Neuronal stem cell (in vitro differentiated cells): ENCODE measurements at regions not wholly inside any gene's neighbourhood (a gene's known extent, or its start where the extent isn't known, plus 50 kb on each side); places are given as distances from the start of the nearest gene placed in this dataset.

Experiments
- DNase-seq: peaks from one replicate; pipeline ENCODE4 v3.0.0-alpha.2; 2013; ENCODE audit warnings: low spot score
- H2AFZ ChIP-seq: one replicate; pipeline ENCODE4 v1.6.1; 2013; ENCODE audit warnings: mild to moderate bottlenecking, low read length, inconsistent platforms
- H2AK5ac ChIP-seq: 2 replicates; pipeline ENCODE4 v1.6.1; 2013; ENCODE audit warnings: low read depth, mild to moderate bottlenecking, inconsistent platforms, low read length, moderate library complexity, mixed read lengths
- H2BK120ac ChIP-seq: 2 replicates; pipeline ENCODE4 v1.6.1; 2013; ENCODE audit warnings: low read depth, mild to moderate bottlenecking, inconsistent platforms, low read length, moderate library complexity, mixed read lengths
- H2BK12ac ChIP-seq: one replicate; pipeline ENCODE4 v1.6.1; 2013; ENCODE audit warnings: low read length, inconsistent platforms
- H2BK15ac ChIP-seq: 2 replicates; pipeline ENCODE4 v1.6.1; 2013; ENCODE audit warnings: mild to moderate bottlenecking, low read length, inconsistent platforms, mixed read lengths
- H2BK5ac ChIP-seq: one replicate; pipeline ENCODE4 v1.6.1; 2013; ENCODE audit warnings: inconsistent platforms, mild to moderate bottlenecking, low read length, moderate library complexity
- H3K14ac ChIP-seq: one replicate; pipeline ENCODE4 v1.6.1; 2013; ENCODE audit warnings: low read length, inconsistent platforms
- H3K18ac ChIP-seq: 2 replicates; pipeline ENCODE4 v1.6.1; 2013; ENCODE audit warnings: low read length, inconsistent platforms
- H3K23ac ChIP-seq: 2 replicates; pipeline ENCODE4 v1.6.1; 2013; ENCODE audit warnings: low read depth, mild to moderate bottlenecking, mixed read lengths, low read length, inconsistent platforms; ENCODE audit not compliant: poor library complexity
- H3K27ac ChIP-seq: replicated peaks from 3 replicates; pipeline ENCODE4 v1.5.1; 2013; ENCODE audit warnings: low read length, inconsistent platforms
- H3K27me3 ChIP-seq, 3 experiments: 2 replicates each; pipeline ENCODE4 v1.6.1; 2013; ENCODE audit warnings: low read length in 3 of 3, mild to moderate bottlenecking in 2 of 3, inconsistent platforms in 1 of 3, low read depth in 1 of 3, mixed read lengths in 1 of 3, moderate library complexity in 1 of 3; ENCODE audit not compliant: control insufficient read depth in 3 of 3, insufficient read depth in 3 of 3
- H3K36me3 ChIP-seq, 2 donors: replicated peaks in 1 of 2; 2 replicates each; pipeline ENCODE4 v1.6.1; 2013; ENCODE audit warnings: low read length in 2 of 2; ENCODE audit not compliant: control insufficient read depth in 2 of 2, insufficient read depth in 2 of 2
- H3K4ac ChIP-seq: 2 replicates; pipeline ENCODE4 v1.6.1; 2013; ENCODE audit warnings: inconsistent platforms, mild to moderate bottlenecking, low read length, moderate library complexity
- H3K4me1 ChIP-seq, 2 donors: 1 replicate in 1 of 2; 2 replicates in 1 of 2; pipeline ENCODE4 v1.6.1; 2013; ENCODE audit warnings: low read length in 2 of 2, low read depth in 1 of 2; ENCODE audit not compliant: control insufficient read depth in 2 of 2, insufficient read depth in 1 of 2
- H3K4me2 ChIP-seq: one replicate; pipeline ENCODE4 v1.6.1; 2013; ENCODE audit warnings: mild to moderate bottlenecking, low read length, inconsistent platforms; ENCODE audit not compliant: insufficient read depth, poor library complexity, severe bottlenecking
- H3K4me3 ChIP-seq, 2 donors: 2 replicates each; pipeline ENCODE4 v1.5.1; 2013; ENCODE audit warnings: low read length in 2 of 2, mild to moderate bottlenecking in 2 of 2, inconsistent platforms in 1 of 2, moderate library complexity in 1 of 2
- H3K79me1 ChIP-seq: one replicate; pipeline ENCODE4 v1.6.1; 2013; ENCODE audit warnings: low read depth, mild to moderate bottlenecking, inconsistent platforms, low read length, moderate library complexity
- H3K9ac ChIP-seq: one replicate; pipeline ENCODE4 v1.6.1; 2013; ENCODE audit warnings: mild to moderate bottlenecking, low read depth, low read length, inconsistent platforms; ENCODE audit not compliant: poor library complexity
- H3K9me3 ChIP-seq, 2 donors: replicated peaks in 1 of 2; 2 replicates each; pipeline versions ENCODE3 to v1.6.1; 2013; ENCODE audit warnings: low read length in 2 of 2, mild to moderate bottlenecking in 2 of 2, inconsistent platforms in 1 of 2, low read depth in 1 of 2, mixed read lengths in 1 of 2, moderate library complexity in 1 of 2; ENCODE audit not compliant: control insufficient read depth in 2 of 2, insufficient read depth in 1 of 2
- H4K8ac ChIP-seq: one replicate; pipeline ENCODE4 v1.6.1; 2013; ENCODE audit warnings: low read depth, mild to moderate bottlenecking, inconsistent platforms, low read length, moderate library complexity
- H4K91ac ChIP-seq: one replicate; pipeline ENCODE4 v1.6.1; 2013; ENCODE audit warnings: low read length, low read depth, mild to moderate bottlenecking, inconsistent platforms; ENCODE audit not compliant: poor library complexity
- WGBS, 2 donors: extraction: QIAGEN DNeasy Blood & Tissue Kit; methylation state at CpG; one replicate each; pipeline ENCODE4 v1.1.7; 2013; ENCODE audit warnings: missing lambda C conversion rate in 2 of 2, mixed read lengths in 1 of 2; ENCODE audit not compliant: insufficient read length in 2 of 2, insufficient replicate concordance in 1 of 2; ENCODE audit errors: extremely low coverage in 2 of 2; 5-methylcytosine and 5-hydroxymethylcytosine counted together

GRCh38 chr2:33810046-33810835 is 211.1 kb upstream of the FAM98A start:
- DNase-seq, result no peak
- H3K18ac ChIP-seq, result no peak overlapping the region
- H2BK12ac ChIP-seq, result no peak overlapping the region
- no peak overlapping the region for H4K91ac ChIP-seq
- no peaks in the 10 kb centered on the region for H3K79me1 ChIP-seq
- no peak overlapping the region for H4K8ac ChIP-seq
- no peak overlapping the region for H2BK120ac ChIP-seq
- no peaks in the 10 kb centered on the region for H3K9me3 ChIP-seq
- no peak overlapping the region for H2AK5ac ChIP-seq
- peaks cover 2 to 4% of the 10 kb centered on the region in 2 donors for H3K4me1 ChIP-seq
- H3K27ac ChIP-seq, result no peak overlapping the region
- peak overlapping the region; percentile 38 for H2AFZ ChIP-seq
- no peak overlapping the region for H3K23ac ChIP-seq
- no peak overlapping the region for H3K14ac ChIP-seq
- WGBS, 2 donors, result no CpG with 5 or more reads among the region's 9 CpGs
- H3K4me3 ChIP-seq, result no peak overlapping the region
- no peaks in the 10 kb centered on the region for H3K36me3 ChIP-seq
- H3K27me3 ChIP-seq, result no peaks in the 10 kb centered on the region
- H2BK15ac ChIP-seq, result no peak overlapping the region
- H2BK5ac ChIP-seq, result no peak overlapping the region
- H3K9ac ChIP-seq, result no peak overlapping the region
- H3K4ac ChIP-seq, result no peak overlapping the region
- H3K4me2 ChIP-seq, result no peak overlapping the region

- no peak overlapping the region for H3K9ac ChIP-seq
- no peak for DNase-seq
- H3K27ac ChIP-seq, result no peak overlapping the region
- no peak overlapping the region for H3K4me3 ChIP-seq
- H2AK5ac ChIP-seq, result no peak overlapping the region
- no peak overlapping the region for H4K91ac ChIP-seq
- no peak overlapping the region for H2BK12ac ChIP-seq
- no peaks in the 10 kb centered on the region for H3K27me3 ChIP-seq
- no peaks in the 10 kb centered on the region for H3K79me1 ChIP-seq
- H2BK120ac ChIP-seq, result no peak overlapping the region
- WGBS, 2 donors, result no CpG with 5 or more reads among the region's 6 CpGs
- H2BK5ac ChIP-seq, result no peak overlapping the region
- H2BK15ac ChIP-seq, result no peak overlapping the region
- no peak overlapping the region for H3K18ac ChIP-seq
- no peak overlapping the region for H3K4ac ChIP-seq
- no peaks in the 10 kb centered on the region for H3K9me3 ChIP-seq
- H3K14ac ChIP-seq, result no peak overlapping the region
- H3K4me2 ChIP-seq, result no peak overlapping the region
- no peak overlapping the region for H2AFZ ChIP-seq
- H3K36me3 ChIP-seq, result no peaks in the 10 kb centered on the region
- H4K8ac ChIP-seq, result no peak overlapping the region
- peaks cover 0 to 4% of the 10 kb centered on the region in 2 donors for H3K4me1 ChIP-seq
- no peak overlapping the region for H3K23ac ChIP-seq
Measured at GRCh38 chr2:33806041-33806440, 206.9 kb upstream of the FAM98A start.

GRCh38 chr2:33804155-33804554 is 205.1 kb upstream of the FAM98A start:
- Histone ChIP-seq H3K27ac (no peak overlapping the region), H2BK12ac (no peak overlapping the region), H2BK15ac (no peak overlapping the region), H3K14ac (no peak overlapping the region), H4K8ac (no peak overlapping the region), H2BK5ac (no peak overlapping the region), H3K9me3 (no peaks in the 10 kb centered on the region), H2AFZ (no peak overlapping the region), H2AK5ac (no peak overlapping the region), H4K91ac (no peak overlapping the region), H3K36me3 (no peaks in the 10 kb centered on the region), H3K27me3 (no peaks in the 10 kb centered on the region), H2BK120ac (no peak overlapping the region), H3K4ac (no peak overlapping the region), H3K9ac (no peak overlapping the region), H3K4me2 (no peak overlapping the region), H3K23ac (no peak overlapping the region), H3K4me3 (no peak overlapping the region), H3K4me1 (no peaks in the 10 kb centered on the region), H3K79me1 (no peaks in the 10 kb centered on the region), H3K18ac (no peak overlapping the region)
- DNase-seq, result no peak

DNA sequence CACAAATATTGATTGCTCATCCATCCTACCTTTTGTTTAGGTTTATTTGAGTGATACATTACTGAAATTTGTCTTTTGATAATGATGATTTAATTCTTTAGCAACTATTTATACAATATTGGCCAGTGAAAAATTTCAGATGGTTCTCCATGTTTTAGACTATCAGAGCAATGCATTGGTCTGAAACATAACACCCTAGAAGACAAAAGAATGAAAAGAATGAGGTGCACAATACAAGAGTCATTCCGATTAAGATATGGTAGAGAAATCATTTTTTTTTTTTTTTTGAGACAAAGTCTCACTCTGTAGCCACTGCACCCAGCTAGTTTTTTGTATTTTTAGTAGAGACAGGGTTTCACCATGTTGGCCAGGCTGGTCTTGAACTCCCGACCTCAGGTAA is 197.4 kb upstream of the FAM98A start:
- no peak overlapping the region for H2AK5ac ChIP-seq

More for the DNA sequence above, 197.4 kb upstream of the FAM98A start:
- no peaks in the 10 kb centered on the region for H3K36me3 ChIP-seq
- H3K4me2 ChIP-seq, result no peak overlapping the region
- H3K9ac ChIP-seq, result no peak overlapping the region
- H3K4me1 ChIP-seq, result no peaks in the 10 kb centered on the region
- WGBS, 2 donors, result no CpG with 5 or more reads among the region's 2 CpGs
- H2BK12ac ChIP-seq, result no peak overlapping the region
- H3K27me3 ChIP-seq, result no peaks in the 10 kb centered on the region
- H3K18ac ChIP-seq, result no peak overlapping the region
- no peak overlapping the region for H2BK120ac ChIP-seq
- H3K79me1 ChIP-seq, result no peaks in the 10 kb centered on the region
- peaks cover 0 to 3% of the 10 kb centered on the region in 2 donors for H3K9me3 ChIP-seq
- H3K27ac ChIP-seq, result no peak overlapping the region
- no peak overlapping the region for H2BK15ac ChIP-seq
- no peak overlapping the region for H4K8ac ChIP-seq
- no peak for DNase-seq
- H3K14ac ChIP-seq, result no peak overlapping the region
- H2AFZ ChIP-seq, result no peak overlapping the region
- no peak overlapping the region for H3K23ac ChIP-seq
- H3K4ac ChIP-seq, result no peak overlapping the region
- no peak overlapping the region for H2BK5ac ChIP-seq
- no peak overlapping the region for H4K91ac ChIP-seq
- H3K4me3 ChIP-seq, result no peak overlapping the region
